GM18858 (cell line): ENCODE measurements at regions not wholly inside any gene's neighbourhood (a gene's known extent, or its start where the extent isn't known, plus 50 kb on each side); places are given as distances from the start of the nearest gene placed in this dataset.

ENCODE experiments used
- ATAC-seq: cut with Tn5 transposase; IDR thresholded peaks from one replicate; pipeline ENCODE4 v1.9.1; 2021; ENCODE audit not compliant: unreplicated experiment

DNA sequence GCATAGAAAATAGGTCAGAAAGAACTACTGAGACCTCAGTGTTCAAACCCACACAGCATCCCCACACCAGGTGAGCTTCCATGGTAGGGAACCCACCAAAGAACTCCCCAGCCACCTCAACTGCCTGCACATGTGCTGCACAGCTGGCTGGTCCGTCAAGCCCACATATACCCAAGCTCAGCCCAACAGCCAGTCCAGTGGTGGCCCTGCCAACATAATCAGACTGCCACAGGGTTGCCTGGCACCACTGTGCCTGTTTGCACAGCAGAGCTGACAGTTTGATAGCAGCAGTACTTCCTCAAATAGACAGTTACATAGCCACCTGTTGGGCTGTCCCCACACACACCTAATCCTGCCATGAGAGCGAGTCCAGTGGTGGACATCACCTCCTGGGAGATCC, 283.3 kb upstream of the PRMT6 start:
- no peak for ATAC-seq

GRCh38 chr1:106780066-106780465, 276.4 kb upstream of the PRMT6 start:
- ATAC-seq: no peak

- ATAC-seq: no peak
These were observed 275.5 kb upstream of the PRMT6 start for GRCh38 chr1:106780806-106781569.

DNA sequence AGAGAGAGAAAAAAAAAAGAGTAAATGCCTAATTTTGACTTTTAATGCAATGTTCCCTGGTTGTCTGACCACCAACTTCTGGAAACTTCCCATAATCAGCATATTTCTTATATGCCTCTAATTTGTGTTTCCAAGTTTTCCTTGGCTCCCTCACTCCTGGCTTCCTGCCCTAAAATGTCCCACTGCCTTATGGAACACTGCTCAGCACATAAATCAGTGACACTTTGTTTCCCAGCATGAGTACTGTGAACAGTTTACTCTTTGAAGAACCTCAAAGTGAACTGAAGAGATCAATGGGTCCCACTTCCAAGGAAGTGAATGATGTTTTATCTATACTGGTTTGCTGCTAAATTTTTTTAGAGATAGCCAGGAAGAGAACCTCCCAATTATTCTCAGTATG, 271.3 kb upstream of the PRMT6 start:
- no peak for ATAC-seq

DNA sequence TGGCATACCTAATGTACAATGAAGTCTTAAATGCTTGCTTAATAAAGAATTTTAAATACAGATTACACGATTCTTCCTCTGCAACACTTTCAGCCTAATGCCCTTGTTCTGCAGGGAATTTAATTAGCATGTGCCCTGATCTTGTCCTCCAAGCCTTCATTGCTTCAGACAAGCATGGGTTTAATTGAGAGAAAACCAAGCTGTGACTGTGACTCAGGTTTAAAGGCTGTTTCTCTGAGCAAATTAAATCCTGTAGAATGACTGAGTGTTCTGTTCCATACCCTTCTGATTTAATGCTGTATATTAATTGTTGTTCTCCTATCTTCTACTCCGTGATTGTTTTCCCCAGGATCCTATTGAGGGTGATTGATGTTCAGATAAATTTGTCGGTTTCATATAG, 269.0 kb upstream of the PRMT6 start:
- ATAC-seq: no peak

- no peak for ATAC-seq
These were observed 266.8 kb upstream of the PRMT6 start for GRCh38 chr1:106789686-106790085.

DNA sequence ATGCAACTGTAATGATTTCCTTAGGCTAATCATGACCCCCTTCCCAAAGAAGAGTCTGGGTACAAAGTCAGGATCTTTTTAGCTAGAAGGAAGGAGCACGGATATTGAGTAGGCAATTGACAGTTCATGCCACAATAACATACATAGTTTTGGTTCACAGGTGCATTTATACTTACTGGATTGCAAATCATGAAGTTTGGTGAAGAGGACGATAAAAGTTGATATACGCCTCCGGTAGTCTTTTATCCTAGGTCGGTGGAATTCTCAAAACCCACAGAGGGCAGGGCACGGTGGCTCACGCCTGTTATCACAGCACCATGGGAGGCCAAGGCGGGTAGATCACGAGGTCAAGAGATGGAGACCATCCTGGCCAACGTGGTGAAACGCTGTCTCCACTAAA, 265.4 kb upstream of the PRMT6 start:
- no peak for ATAC-seq

DNA sequence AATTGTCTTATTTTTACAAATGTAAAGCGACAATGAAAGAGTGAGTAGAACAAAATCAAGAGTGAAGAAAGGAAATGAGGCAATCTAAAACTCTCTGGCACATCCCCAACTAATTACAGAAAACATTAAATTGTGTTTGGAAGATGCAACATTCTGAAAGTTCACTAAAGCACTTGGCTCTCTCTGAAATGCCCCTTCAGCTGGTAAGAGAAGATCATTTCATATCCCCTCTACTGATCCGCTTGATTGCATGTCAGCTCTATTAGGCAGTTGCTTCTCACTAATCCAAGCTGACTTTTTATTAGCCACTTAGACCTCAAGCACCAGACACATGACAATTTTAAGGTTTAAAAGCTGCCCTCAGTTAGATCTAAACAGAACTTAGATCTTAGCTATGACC, 262.8 kb upstream of the PRMT6 start:
- no peak for ATAC-seq

DNA sequence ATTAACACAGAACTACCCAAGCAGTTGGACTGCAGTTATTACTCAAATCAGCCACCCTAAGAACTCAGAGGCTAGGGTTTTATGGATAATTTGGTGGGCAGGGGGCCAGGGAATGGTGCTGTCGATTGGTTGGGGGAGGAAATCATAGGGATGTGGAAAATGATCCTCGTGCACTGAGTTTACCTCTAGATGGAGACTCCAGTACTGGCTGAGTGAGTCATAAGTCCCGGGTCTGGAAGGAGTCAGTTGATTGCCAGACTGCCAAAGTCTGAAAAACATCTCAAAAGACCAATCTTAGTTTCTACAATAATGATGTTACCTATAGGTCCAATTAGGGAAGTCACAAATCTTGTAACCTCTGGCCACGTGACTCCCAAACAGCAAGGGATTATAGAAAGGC, 257.5 kb upstream of the PRMT6 start:
- no peak for ATAC-seq

GRCh38 chr1:106802181-106802580, 254.3 kb upstream of the PRMT6 start:
- ATAC-seq: no peak

GRCh38 chr1:106814418-106814817, 242.1 kb upstream of the PRMT6 start:
- no peak for ATAC-seq

- no peak for ATAC-seq
These were observed 238.9 kb upstream of the PRMT6 start for GRCh38 chr1:106817575-106817974.

DNA sequence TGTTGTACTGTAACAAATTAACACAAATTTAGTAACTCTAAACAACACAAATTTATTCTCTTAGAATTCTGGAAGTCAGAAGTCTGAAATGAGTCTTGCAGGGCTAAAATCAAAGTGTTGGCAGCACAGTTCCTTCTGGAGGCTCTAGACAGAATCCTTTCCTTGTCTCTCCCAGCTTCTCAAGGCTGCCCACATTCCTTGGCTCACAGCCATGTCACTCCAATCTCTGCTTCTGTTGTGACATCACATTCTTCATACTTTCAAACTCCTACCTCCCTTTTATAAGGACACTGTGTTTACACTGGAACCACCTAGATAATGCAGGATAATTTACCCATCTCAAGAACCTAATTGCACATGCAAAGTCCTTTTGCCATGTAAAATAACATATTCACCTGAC, 225.0 kb upstream of the PRMT6 start:
- ATAC-seq: no peak

DNA sequence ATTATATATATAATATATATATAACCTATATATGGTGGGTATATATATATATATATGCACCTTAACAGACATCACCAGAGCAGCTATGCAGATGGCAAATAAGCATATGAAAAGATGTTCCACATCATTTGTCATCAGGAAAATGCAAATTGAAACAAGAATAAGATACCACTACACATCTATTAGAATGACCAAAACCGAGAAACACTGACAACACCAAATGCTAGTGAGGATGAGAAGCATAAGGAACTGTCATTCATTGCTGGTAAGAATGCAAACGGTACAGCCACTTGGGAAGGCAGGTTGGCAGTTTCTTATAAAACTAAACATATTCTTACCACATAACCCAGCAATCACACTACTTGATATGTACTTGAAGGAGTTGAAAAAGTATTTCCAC, 219.8 kb upstream of the PRMT6 start:
- ATAC-seq: peak; percentile 98

DNA sequence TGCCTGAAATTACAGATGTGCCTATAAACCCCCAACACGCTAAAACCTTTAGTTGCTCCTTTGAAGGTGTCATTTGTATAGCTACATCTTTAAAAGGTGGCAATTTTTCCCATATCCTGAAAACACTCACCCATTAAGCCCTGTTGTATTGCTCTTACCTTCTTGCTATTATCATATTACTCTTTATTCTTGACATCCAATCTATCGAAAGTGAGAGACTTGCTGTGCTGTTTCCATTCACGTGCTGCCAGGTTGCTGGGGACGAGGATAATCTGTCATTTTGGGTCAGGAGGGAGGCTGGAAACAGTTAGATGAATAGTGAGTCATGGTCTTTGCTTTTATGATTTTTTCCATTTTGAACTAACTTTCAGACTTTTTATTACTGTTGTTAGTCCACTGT, 213.0 kb upstream of the PRMT6 start:
- ATAC-seq: no peak

GRCh38 chr1:106846656-106847055, 209.8 kb upstream of the PRMT6 start:
- ATAC-seq: peak; percentile 88

- no peak for ATAC-seq
These were observed 195.4 kb upstream of the PRMT6 start for GRCh38 chr1:106861110-106861509.

GRCh38 chr1:106868828-106869227, 187.6 kb upstream of the PRMT6 start:
- ATAC-seq: no peak

GRCh38 chr1:106875622-106876021, 180.9 kb upstream of the PRMT6 start:
- peak; percentile 78 for ATAC-seq

- peak; percentile 46 for ATAC-seq
These were observed 180.1 kb upstream of the PRMT6 start for GRCh38 chr1:106876384-106876783.

GRCh38 chr1:106879538-106879937, 176.9 kb upstream of the PRMT6 start:
- ATAC-seq: no peak

- ATAC-seq: no peak
These were observed 176.2 kb upstream of the PRMT6 start for GRCh38 chr1:106880226-106880625.

- no peak for ATAC-seq
These were observed 173.3 kb upstream of the PRMT6 start for GRCh38 chr1:106883208-106883607.
